GM11168 (cell line): ENCODE measurements at regions not wholly inside any gene's neighbourhood (a gene's known extent, or its start where the extent isn't known, plus 50 kb on each side); places are given as distances from the start of the nearest gene placed in this dataset.
"Not testable (repeated sequence)": the region's sequence is repeated elsewhere in the genome, so short reads cannot be mapped to it uniquely, and the experiment has no call there.

ENCODE experiments used
- in situ Hi-C: fragments of 300-500 bp; cut with MboI; formaldehyde crosslinking; loops from one replicate; pipeline ENCODE4 v1.12.0; 2022; ENCODE audit warnings: low sequenced_read_pairs; ENCODE audit not compliant: unreplicated experiment

GRCh38 chr5:152125661-152126205 lies 201.1 kb upstream of the GLRA1 start:
- in situ Hi-C loops, result loop anchor here (25.0 kb wide), 1 partner anchor 387 kb away; no protein-coding TSS in a partner anchor

GRCh38 chr5:152124409-152125041 lies 199.9 kb upstream of the GLRA1 start:
- in situ Hi-C loops, result loop anchor here (25.0 kb wide), 1 partner anchor 388 kb away; no protein-coding TSS in a partner anchor

GRCh38 chr5:152118676-152119470 lies 194.2 kb upstream of the GLRA1 start:
- in situ Hi-C loops, result no loop called here

GRCh38 chr5:152116934-152117333 lies 192.3 kb upstream of the GLRA1 start:
- in situ Hi-C loops, result no loop called here

- in situ Hi-C loops, result no loop called here
Measured at GRCh38 chr5:152113401-152113800, 188.8 kb upstream of the GLRA1 start.

- in situ Hi-C loops, result no loop called here
Measured at GRCh38 chr5:152107220-152107619, 182.6 kb upstream of the GLRA1 start.

GRCh38 chr5:152106571-152106970 lies 181.9 kb upstream of the GLRA1 start:
- in situ Hi-C loops, result no loop called here

GRCh38 chr5:152105085-152105484 lies 180.4 kb upstream of the GLRA1 start:
- in situ Hi-C loops, result no loop called here

GRCh38 chr5:152104211-152104610 lies 179.6 kb upstream of the GLRA1 start:
- in situ Hi-C loops, result no loop called here

- in situ Hi-C loops, result not testable (repeated sequence)
Measured at GRCh38 chr5:152102908-152103307, 178.3 kb upstream of the GLRA1 start.

- in situ Hi-C loops, result no loop called here
Measured at GRCh38 chr5:152102057-152102456, 177.4 kb upstream of the GLRA1 start.

GRCh38 chr5:152100462-152100861 lies 175.8 kb upstream of the GLRA1 start:
- in situ Hi-C loops, result no loop called here

- in situ Hi-C loops, result no loop called here
Measured at GRCh38 chr5:152097128-152097527, 172.5 kb upstream of the GLRA1 start.

GRCh38 chr5:152094716-152095115 lies 170.1 kb upstream of the GLRA1 start:
- in situ Hi-C loops, result no loop called here

GRCh38 chr5:152094060-152094459 lies 169.4 kb upstream of the GLRA1 start:
- in situ Hi-C loops, result no loop called here

GRCh38 chr5:152092580-152092979 lies 167.9 kb upstream of the GLRA1 start:
- in situ Hi-C loops, result no loop called here

- in situ Hi-C loops, result no loop called here
Measured at GRCh38 chr5:152089644-152090043, 165.0 kb upstream of the GLRA1 start.

GRCh38 chr5:152086668-152087067 lies 162.0 kb upstream of the GLRA1 start:
- in situ Hi-C loops, result no loop called here

GRCh38 chr5:152084476-152084875 lies 159.8 kb upstream of the GLRA1 start:
- in situ Hi-C loops, result no loop called here

- in situ Hi-C loops, result no loop called here
Measured at GRCh38 chr5:152083231-152083630, 158.6 kb upstream of the GLRA1 start.

- in situ Hi-C loops, result no loop called here
Measured at GRCh38 chr5:152072091-152072490, 147.4 kb upstream of the GLRA1 start.
